HEK293 (cell line): ENCODE measurements at regions not wholly inside any gene's neighbourhood (a gene's known extent, or its start where the extent isn't known, plus 50 kb on each side); places are given as distances from the start of the nearest gene placed in this dataset.

Experiments
- CTCF ChIA-PET: fragments of 350-600 bp; formaldehyde crosslinking; extraction: SDS; loops from one replicate; lab custom pipeline; 2021; ENCODE audit warnings: antibody characterized with exemption; lab: Yijun Ruan, JAX
- POLR2A ChIA-PET: fragments of 300-600 bp; formaldehyde crosslinking; extraction: SDS; loops from one replicate; lab custom pipeline; 2020; ENCODE audit warnings: antibody characterized with exemption, inconsistent platforms; lab: Yijun Ruan, JAX
- H3K27ac ChIP-seq: fragments of 200-500 bp; sonication (Bioruptor generic); 2 replicates; pipeline ENCODE4 v1.5.1; 2014; ENCODE audit warnings: low read depth, low read length, control low read depth, inconsistent platforms; ENCODE audit errors: extremely low read depth
- H3K36me3 ChIP-seq, 2 experiments: fragments of 200-500 bp in 1 of 2; sonication (Bioruptor generic) in 1 of 2; 1 replicate in 1 of 2; 2 replicates in 1 of 2; pipeline ENCODE4 v1.5.1; 2014 to 2017; ENCODE audit warnings: inconsistent platforms in 2 of 2, low read length in 2 of 2; ENCODE audit not compliant: control insufficient read depth in 2 of 2, insufficient read depth in 1 of 2
- H3K4me1 ChIP-seq: fragments of 200-500 bp; sonication (Bioruptor generic); 2 replicates; pipeline ENCODE4 v1.5.1; 2014; ENCODE audit warnings: mild to moderate bottlenecking, low read length, inconsistent platforms; ENCODE audit not compliant: control insufficient read depth, insufficient read depth
- H3K4me3 ChIP-seq: 2 replicates; pipeline ENCODE4 v1.5.1; 2011; ENCODE audit warnings: low read depth, mild to moderate bottlenecking, control low read depth, low read length, moderate library complexity
- H3K9me3 ChIP-seq: fragments of 200-500 bp; sonication (Bioruptor generic); 2 replicates; pipeline ENCODE4 v1.5.1; 2014; ENCODE audit warnings: low read depth, low read length, inconsistent platforms; ENCODE audit not compliant: control insufficient read depth, insufficient read depth
- BCL6B ChIP-seq: fragments of 450-650 bp; formaldehyde crosslinking; IDR thresholded peaks from 2 replicates; pipeline ENCODE4 v1.5.1; 2017; ENCODE audit warnings: missing biosample characterization, missing genetic modification characterization
- GLI2 ChIP-seq: fragments of 450-650 bp; formaldehyde crosslinking; IDR thresholded peaks from 2 replicates; pipeline ENCODE4; 2017; ENCODE audit warnings: missing biosample characterization, missing genetic modification characterization, low read depth, borderline replicate concordance
- GLI4 ChIP-seq: fragments of 450-650 bp; formaldehyde crosslinking; IDR thresholded peaks from 2 replicates; pipeline ENCODE4 v1.5.1; 2016; ENCODE audit warnings: missing biosample characterization, missing genetic modification characterization
- PATZ1 ChIP-seq: fragments of 450-650 bp; formaldehyde crosslinking; IDR thresholded peaks from 2 replicates; pipeline ENCODE4 v1.5.1; 2016; ENCODE audit warnings: missing biosample characterization, missing genetic modification characterization
- SCRT1 ChIP-seq: fragments of 450-650 bp; formaldehyde crosslinking; IDR thresholded peaks from 2 replicates; pipeline ENCODE4 v1.5.1; 2016; ENCODE audit warnings: missing biosample characterization, missing genetic modification characterization, borderline replicate concordance
- TSHZ1 ChIP-seq: fragments of 450-650 bp; formaldehyde crosslinking; IDR thresholded peaks from 2 replicates; pipeline ENCODE4 v1.5.1; 2016; ENCODE audit warnings: missing biosample characterization, missing genetic modification characterization, borderline replicate concordance
- ZBTB48 ChIP-seq: fragments of 450-650 bp; formaldehyde crosslinking; IDR thresholded peaks from 2 replicates; pipeline ENCODE4 v1.5.1; 2016; ENCODE audit warnings: missing biosample characterization, missing genetic modification characterization
- ZBTB49 ChIP-seq: fragments of 450-650 bp; formaldehyde crosslinking; IDR thresholded peaks from 2 replicates; pipeline ENCODE4 v1.5.1; 2016; ENCODE audit warnings: missing biosample characterization, missing genetic modification characterization, low read depth
- ZNF133 ChIP-seq: fragments of 450-650 bp; formaldehyde crosslinking; IDR thresholded peaks from 2 replicates; pipeline ENCODE4 v1.5.1; 2016; ENCODE audit warnings: missing biosample characterization, missing genetic modification characterization
- ZNF140 ChIP-seq: fragments of 450-650 bp; formaldehyde crosslinking; IDR thresholded peaks from 2 replicates; pipeline ENCODE4 v1.5.1; 2016; ENCODE audit warnings: missing biosample characterization, missing genetic modification characterization
- ZNF302 ChIP-seq: fragments of 450-650 bp; formaldehyde crosslinking; IDR thresholded peaks from 2 replicates; pipeline ENCODE4 v1.5.1; 2016; ENCODE audit warnings: missing biosample characterization, missing genetic modification characterization, low read depth
- ZNF335 ChIP-seq: fragments of 450-650 bp; formaldehyde crosslinking; conservative IDR thresholded peaks from 2 replicates; pipeline ENCODE4 v1.5.1; 2016; ENCODE audit warnings: missing biosample characterization, missing genetic modification characterization
- ZNF350 ChIP-seq: fragments of 450-650 bp; formaldehyde crosslinking; IDR thresholded peaks from 2 replicates; pipeline ENCODE4 v1.5.0; 2017; ENCODE audit warnings: missing biosample characterization, mild to moderate bottlenecking, missing genetic modification characterization
- ZNF398 ChIP-seq: fragments of 450-650 bp; formaldehyde crosslinking; IDR thresholded peaks from 2 replicates; pipeline ENCODE4 v1.5.1; 2017; ENCODE audit warnings: missing biosample characterization, missing genetic modification characterization
- ZNF549 ChIP-seq: fragments of 450-650 bp; IDR thresholded peaks from 2 replicates; pipeline ENCODE4 v1.5.1; 2018; ENCODE audit warnings: missing biosample characterization, missing genetic modification characterization, mild to moderate bottlenecking, inconsistent platforms, moderate library complexity
- ZNF747 ChIP-seq: fragments of 450-650 bp; formaldehyde crosslinking; IDR thresholded peaks from 2 replicates; pipeline ENCODE4 v1.5.1; 2016; ENCODE audit warnings: missing biosample characterization, missing genetic modification characterization

GRCh38 chr4:124097447-124097846, 615.1 kb downstream of the ANKRD50 start (continued):
- TF ChIP-seq BCL6B (tag by site-specific recombination) (no peak), GLI2 (tag by site-specific recombination) (no peak), ZBTB49 (tag by site-specific recombination) (no peak), ZBTB48 (tag by site-specific recombination) (no peak)

GRCh38 chr4:124104101-124104500, 608.4 kb downstream of the ANKRD50 start:
- ChIA-PET CTCF (interaction anchor here (0.6 kb wide), 1 partner anchor 769 kb away, joined by 3 read pairs; no protein-coding TSS in a partner anchor), POLR2A (no interaction called here)
- H3K4me3 ChIP-seq: no peak overlapping the region
- no peaks in the 10 kb centered on the region for H3K36me3 ChIP-seq
- no peak overlapping the region for H3K27ac ChIP-seq
- no peaks in the 10 kb centered on the region for H3K9me3 ChIP-seq
- TF ChIP-seq ZNF398 (tag by site-specific recombination) (no peak), ZNF335 (no peak), SCRT1 (tag by site-specific recombination) (no peak), ZNF350 (no peak), ZNF747 (tag by site-specific recombination) (no peak), GLI4 (tag by site-specific recombination) (no peak), ZNF133 (no peak), ZNF302 (tag by site-specific recombination) (no peak), ZNF140 (no peak), PATZ1 (tag by site-specific recombination) (no peak), TSHZ1 (tag by site-specific recombination) (no peak), ZNF549 (tag by site-specific recombination) (no peak)
- TF ChIP-seq, all 188 proteins: peak for 0
- no peaks in the 10 kb centered on the region for H3K4me1 ChIP-seq
